ENCODE measurements at regions not wholly inside any gene's neighbourhood (a gene's known extent, or its start where the extent isn't known, plus 50 kb on each side); places are given as distances from the start of the nearest gene placed in this dataset.

- TF ChIP-seq CTCF (IDR thresholded peaks at IDR 0.05), result no peak
- no peak for TF ChIP-seq POLR2A (IDR thresholded peaks at IDR 0.05)
These were observed 93.9 kb downstream of the LYZL2 start for GRCh38 chr10:30535677-30536076.
